HT-29 (cell line): ENCODE measurements at regions not wholly inside any gene's neighbourhood (a gene's known extent, or its start where the extent isn't known, plus 50 kb on each side); places are given as distances from the start of the nearest gene placed in this dataset.
"Not testable (repeated sequence)": the region's sequence is repeated elsewhere in the genome, so short reads cannot be mapped to it uniquely, and the experiment has no call there.

Source experiments
- DNase-seq: peaks from one replicate; pipeline ENCODE4 v3.0.0-alpha.2; 2015; ENCODE audit warnings: low spot score

DNA sequence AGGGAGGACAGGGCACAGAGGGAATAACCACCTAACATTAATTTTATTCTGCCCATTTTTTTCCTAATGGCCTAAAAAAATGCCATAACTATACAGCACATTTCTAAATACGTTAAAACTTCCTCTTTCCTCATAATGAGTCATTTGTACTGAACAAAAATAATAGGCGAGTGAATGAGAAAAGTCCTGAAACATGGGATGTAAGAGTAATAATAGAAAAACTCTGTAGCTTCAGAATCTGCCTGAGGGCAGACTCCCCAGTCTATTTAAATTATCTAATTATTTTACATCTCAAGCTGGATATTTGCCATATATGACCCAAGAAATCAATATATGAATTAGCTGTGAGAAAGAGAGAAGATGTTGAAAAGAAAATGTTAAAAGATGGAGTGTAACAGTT lies 285.1 kb downstream of the TMX3 start:
- DNase-seq: no peak

GRCh38 chr18:68429111-68429510 lies 285.8 kb downstream of the TMX3 start:
- no peak for DNase-seq

GRCh38 chr18:68428661-68429060 lies 286.2 kb downstream of the TMX3 start:
- no peak for DNase-seq

DNA sequence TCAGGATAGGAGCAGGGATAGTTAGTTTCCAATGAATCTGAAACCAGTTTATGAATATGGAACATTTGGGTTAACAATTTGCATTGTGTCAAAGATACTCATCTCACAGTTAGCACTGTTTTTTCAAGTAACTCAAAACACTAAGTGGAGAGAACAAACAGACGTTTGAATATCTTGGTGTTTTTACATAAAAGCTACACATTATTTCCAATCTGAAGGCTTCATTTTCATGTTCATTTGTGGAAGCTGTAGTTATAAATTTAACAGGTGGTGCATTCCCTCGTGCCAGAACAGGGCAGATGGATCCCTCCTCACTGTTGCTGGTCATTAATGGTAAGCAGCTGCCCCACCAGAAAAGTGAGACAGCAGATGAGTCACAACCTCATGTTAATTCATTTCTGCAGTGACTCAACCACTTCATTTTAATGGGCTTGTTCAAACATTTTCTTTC lies 286.9 kb downstream of the TMX3 start:
- DNase-seq: no peak

GRCh38 chr18:68426731-68427315 lies 288.1 kb downstream of the TMX3 start:
- no peak for DNase-seq

- no peak for DNase-seq
Observed at GRCh38 chr18:68418881-68419280, 296.0 kb downstream of the TMX3 start.

GRCh38 chr18:68418226-68418868 lies 296.6 kb downstream of the TMX3 start:
- DNase-seq: no peak

DNA sequence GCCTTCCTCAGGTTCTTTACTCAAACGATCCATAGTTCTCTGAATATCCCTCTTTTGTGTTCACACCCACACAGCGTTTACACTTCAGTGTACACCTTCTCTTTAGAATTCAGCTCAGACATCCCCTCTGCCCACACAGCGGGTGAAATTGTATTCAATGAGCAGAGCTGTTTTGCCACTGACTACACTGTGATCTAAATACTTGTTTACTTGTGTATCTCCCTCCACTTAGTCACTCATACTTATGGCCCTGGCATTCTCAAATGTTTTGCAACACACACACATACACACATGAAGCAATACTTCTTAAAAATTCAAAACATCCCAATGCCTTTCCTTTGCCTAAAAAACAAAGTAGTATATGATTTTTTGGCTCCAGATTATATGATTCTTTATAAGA lies 297.1 kb downstream of the TMX3 start:
- DNase-seq: no peak

GRCh38 chr18:68417166-68417799 lies 297.6 kb downstream of the TMX3 start:
- no peak for DNase-seq

- no peak for DNase-seq
Observed at GRCh38 chr18:68414407-68414806, 300.5 kb downstream of the TMX3 start.

DNA sequence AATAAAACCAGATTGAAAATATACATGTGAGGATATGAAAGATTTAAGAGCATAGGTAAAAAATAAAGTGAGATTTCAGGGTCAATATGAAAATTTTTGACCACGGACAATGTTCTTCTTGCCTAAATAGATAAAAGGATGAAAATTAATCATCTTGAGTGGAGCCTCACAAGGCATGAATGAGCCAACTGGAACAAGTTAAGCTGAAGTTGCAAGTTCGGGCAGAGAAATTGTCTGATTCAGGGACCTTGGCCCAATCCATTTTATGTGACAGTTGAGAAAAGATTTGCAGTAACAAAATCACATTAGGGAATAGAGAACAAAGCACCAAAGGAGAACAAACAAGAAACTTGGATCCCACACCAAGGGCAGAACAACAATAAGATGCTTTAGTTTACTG lies 305.3 kb downstream of the TMX3 start:
- DNase-seq: no peak

DNA sequence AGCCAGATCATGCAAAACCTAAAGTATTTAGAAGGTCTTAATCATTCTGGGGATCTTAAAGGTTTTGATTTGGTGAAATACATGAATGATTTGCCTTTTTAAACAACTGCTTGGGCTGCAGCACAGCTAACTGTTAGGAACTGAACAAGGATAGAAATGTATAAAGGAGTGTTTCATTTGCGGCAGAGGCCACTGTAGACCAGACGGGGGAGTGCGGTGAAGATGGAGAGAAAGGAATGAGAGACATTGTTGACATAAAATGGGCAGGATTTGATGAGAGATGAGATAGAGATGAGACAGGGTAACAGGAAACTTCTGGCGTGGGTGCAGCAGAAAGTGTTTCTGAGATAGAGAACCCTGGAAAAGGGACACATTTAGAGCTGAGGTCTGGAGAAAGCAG lies 308.1 kb downstream of the TMX3 start:
- no peak for DNase-seq

- DNase-seq: no peak
Observed at GRCh38 chr18:68402784-68403183, 312.1 kb downstream of the TMX3 start.

DNA sequence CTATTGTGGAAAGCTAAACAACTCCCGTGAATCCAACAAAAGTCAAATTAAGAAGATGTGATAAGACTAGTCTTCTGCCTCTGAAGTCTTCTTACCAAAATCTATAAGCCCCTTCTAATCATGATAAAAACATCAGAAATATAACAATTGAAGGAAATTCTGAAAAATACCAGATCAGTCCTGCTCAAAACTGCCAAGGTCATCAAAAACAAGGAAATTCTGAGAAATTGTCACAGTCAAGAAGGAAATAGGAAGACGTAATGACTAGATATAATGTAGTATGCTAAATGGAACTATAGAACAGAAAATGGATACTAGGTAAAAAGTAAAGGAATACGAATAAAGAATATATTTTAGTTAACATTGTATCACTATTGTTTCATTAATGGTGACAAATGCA lies 314.0 kb downstream of the TMX3 start:
- no peak for DNase-seq

GRCh38 chr18:68399721-68400120 lies 315.2 kb downstream of the TMX3 start:
- DNase-seq: no peak

GRCh38 chr18:68397241-68398035 lies 317.5 kb downstream of the TMX3 start:
- no peak for DNase-seq

- DNase-seq: no peak
Observed at GRCh38 chr18:68394705-68395104, 320.2 kb downstream of the TMX3 start.

GRCh38 chr18:68391801-68392200 lies 323.1 kb downstream of the TMX3 start:
- no peak for DNase-seq

GRCh38 chr18:68387246-68387645 lies 327.7 kb downstream of the TMX3 start:
- DNase-seq: no peak

GRCh38 chr18:68383979-68384378 lies 330.9 kb downstream of the TMX3 start:
- not testable (repeated sequence) for DNase-seq

GRCh38 chr18:68376926-68377325 lies 338.0 kb downstream of the TMX3 start:
- no peak for DNase-seq

DNA sequence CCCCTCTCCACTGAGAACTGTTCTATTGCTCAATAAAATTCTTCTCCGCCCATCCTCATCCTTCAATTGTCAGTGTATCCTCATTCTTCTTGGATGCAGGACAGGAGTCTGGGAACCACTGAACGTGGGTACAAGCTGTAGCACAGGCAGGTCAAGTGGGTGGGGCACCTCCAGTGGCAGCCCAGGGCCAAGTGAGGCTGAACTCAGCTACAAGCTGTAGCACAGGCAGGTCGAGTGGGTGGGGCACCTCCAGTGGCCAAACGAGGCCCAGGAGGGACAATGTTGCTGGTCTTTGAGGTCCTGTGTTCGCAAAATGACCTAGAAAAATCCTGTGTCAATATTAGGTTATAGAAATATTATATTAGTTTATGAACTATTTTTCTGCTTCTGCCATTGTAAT lies 352.0 kb downstream of the TMX3 start:
- DNase-seq: no peak
